Effector memory CD8-positive, alpha-beta T cell (primary cell): ENCODE measurements at regions not wholly inside any gene's neighbourhood (a gene's known extent, or its start where the extent isn't known, plus 50 kb on each side); places are given as distances from the start of the nearest gene placed in this dataset.

Experiments used
- ATAC-seq: fragments of 150-1000 bp; cut with Tn5 transposase; replicated peaks from 2 replicates; pipeline ENCODE4 v1.10.0; 2021; ENCODE audit warnings: mild to moderate bottlenecking, moderate library complexity
- DNase-seq, 3 experiments: peaks; one replicate each; pipeline ENCODE4 v3.0.0; 2021
- H3K27ac Mint-ChIP-seq, 2 donors: one replicate each; pipeline ENCODE4 v1.8.0; 2022; ENCODE audit warnings: mild to moderate bottlenecking in 2 of 2, mixed read lengths in 2 of 2, moderate library complexity in 2 of 2
- H3K27me3 Mint-ChIP-seq, 2 donors: one replicate each; pipeline ENCODE4 v1.8.0; 2022; ENCODE audit warnings: mixed read lengths in 2 of 2
- H3K36me3 Mint-ChIP-seq: one replicate; pipeline ENCODE4 v1.8.0; 2022; ENCODE audit warnings: mild to moderate bottlenecking, moderate library complexity, mixed read lengths; ENCODE audit not compliant: insufficient read depth
- H3K4me1 Mint-ChIP-seq, 2 donors: one replicate each; pipeline ENCODE4 v1.8.0; 2022; ENCODE audit warnings: low read depth in 2 of 2, mixed read lengths in 2 of 2
- H3K4me3 Mint-ChIP-seq, 2 donors: one replicate each; pipeline ENCODE4 v1.8.0; 2022; ENCODE audit warnings: mild to moderate bottlenecking in 2 of 2, mixed read lengths in 2 of 2, moderate library complexity in 2 of 2
- H3K9me3 Mint-ChIP-seq, 2 donors: one replicate each; pipeline ENCODE4 v1.8.0; 2022; ENCODE audit warnings: mixed read lengths in 2 of 2

GRCh38 chr17:77783991-77784820 is 174.3 kb upstream of the TNRC6C start:
- peak; percentile 78 to 82 (median 79) for DNase-seq
- ATAC-seq, result peak; percentile 91
- Mint-ChIP-seq H3K27me3 (no peaks in the 10 kb centered on the region), H3K4me1 (peaks cover 26 to 33% of the 10 kb centered on the region in 2 donors), H3K4me3 (peak overlapping the region; percentile 63 to 71), H3K27ac (peak overlapping the region; percentile 96), H3K36me3 (peaks cover 15% of the 10 kb centered on the region), H3K9me3 (no peaks in the 10 kb centered on the region)

GRCh38 chr17:77785312-77785905 is 173.1 kb upstream of the TNRC6C start:
- DNase-seq, result no peak
- Mint-ChIP-seq H3K36me3 (peaks cover 15% of the 10 kb centered on the region), H3K4me1 (peaks cover 26 to 36% of the 10 kb centered on the region in 2 donors), H3K4me3 (peak overlapping the region in 1 of 2 donors; percentile 36), H3K9me3 (no peaks in the 10 kb centered on the region), H3K27me3 (peaks cover 0 to 4% of the 10 kb centered on the region in 2 donors), H3K27ac (peak overlapping the region; percentile 96)
- ATAC-seq, result no peak

GRCh38 chr17:77786090-77786489 is 172.4 kb upstream of the TNRC6C start:
- Mint-ChIP-seq H3K27me3 (peaks cover 0 to 6% of the 10 kb centered on the region in 2 donors), H3K9me3 (no peaks in the 10 kb centered on the region)

GRCh38 chr17:77786740-77787505 is 171.6 kb upstream of the TNRC6C start:
- Mint-ChIP-seq H3K36me3 (peaks cover 15% of the 10 kb centered on the region), H3K9me3 (no peaks in the 10 kb centered on the region), H3K4me1 (peaks cover 26 to 36% of the 10 kb centered on the region in 2 donors), H3K27ac (peak overlapping the region; percentile 96), H3K4me3 (no peak overlapping the region), H3K27me3 (peaks cover 0 to 6% of the 10 kb centered on the region in 2 donors)
- ATAC-seq (no peak), DNase-seq (no peak)

More at GRCh38 chr17:77786090-77786489, 172.4 kb upstream of the TNRC6C start:
- peak overlapping the region; percentile 96 for H3K27ac Mint-ChIP-seq
- DNase-seq, result no peak
- no peak for ATAC-seq
- peaks cover 26 to 36% of the 10 kb centered on the region in 2 donors for H3K4me1 Mint-ChIP-seq
- no peak overlapping the region for H3K4me3 Mint-ChIP-seq
- peaks cover 15% of the 10 kb centered on the region for H3K36me3 Mint-ChIP-seq

- Mint-ChIP-seq H3K27me3 (peaks cover 0 to 25% of the 10 kb centered on the region in 2 donors), H3K27ac (peak overlapping the region in 1 of 2 donors; percentile 57), H3K4me1 (peaks cover 15 to 28% of the 10 kb centered on the region in 2 donors), H3K9me3 (no peaks in the 10 kb centered on the region), H3K36me3 (no peaks in the 10 kb centered on the region), H3K4me3 (no peak overlapping the region)
- no peak for ATAC-seq
- no peak for DNase-seq
Measured at GRCh38 chr17:77790143-77790829, 168.2 kb upstream of the TNRC6C start.

GRCh38 chr17:77792626-77793025 is 165.9 kb upstream of the TNRC6C start:
- ATAC-seq, result no peak
- Mint-ChIP-seq H3K27me3 (peaks cover 0 to 31% of the 10 kb centered on the region in 2 donors), H3K9me3 (no peaks in the 10 kb centered on the region), H3K36me3 (no peaks in the 10 kb centered on the region), H3K27ac (no peak overlapping the region), H3K4me3 (no peak overlapping the region), H3K4me1 (peaks cover 10 to 18% of the 10 kb centered on the region in 2 donors)
- no peak for DNase-seq

GRCh38 chr17:77793146-77793970 is 165.1 kb upstream of the TNRC6C start:
- Mint-ChIP-seq H3K9me3 (no peaks in the 10 kb centered on the region), H3K27ac (peak overlapping the region in 1 of 2 donors; percentile 29), H3K27me3 (peaks cover 0 to 34% of the 10 kb centered on the region in 2 donors), H3K4me3 (no peak overlapping the region), H3K4me1 (peaks cover 8 to 21% of the 10 kb centered on the region in 2 donors), H3K36me3 (no peaks in the 10 kb centered on the region)
- ATAC-seq, result no peak
- DNase-seq, result no peak

GRCh38 chr17:77793971-77794235 is 164.6 kb upstream of the TNRC6C start:
- ATAC-seq (no peak), DNase-seq (no peak)
- no peaks in the 10 kb centered on the region for H3K36me3 Mint-ChIP-seq
- no peaks in the 10 kb centered on the region for H3K9me3 Mint-ChIP-seq
- no peak overlapping the region for H3K4me3 Mint-ChIP-seq
- peaks cover 8 to 24% of the 10 kb centered on the region in 2 donors for H3K4me1 Mint-ChIP-seq
- peaks cover 0 to 40% of the 10 kb centered on the region in 2 donors for H3K27me3 Mint-ChIP-seq
- peak overlapping the region in 1 of 2 donors; percentile 29 for H3K27ac Mint-ChIP-seq

GRCh38 chr17:77794846-77795245 is 163.7 kb upstream of the TNRC6C start:
- ATAC-seq (no peak), DNase-seq (no peak)
- Mint-ChIP-seq H3K27me3 (peaks cover 0 to 41% of the 10 kb centered on the region in 2 donors), H3K9me3 (no peaks in the 10 kb centered on the region), H3K4me1 (peaks cover 8 to 20% of the 10 kb centered on the region in 2 donors), H3K4me3 (no peak overlapping the region), H3K36me3 (no peaks in the 10 kb centered on the region), H3K27ac (no peak overlapping the region)

GRCh38 chr17:77795685-77796084 is 162.8 kb upstream of the TNRC6C start:
- Mint-ChIP-seq H3K36me3 (no peaks in the 10 kb centered on the region), H3K4me3 (no peak overlapping the region), H3K4me1 (peaks cover 8 to 20% of the 10 kb centered on the region in 2 donors), H3K27me3 (peaks cover under 1 to 36% of the 10 kb centered on the region in 2 donors), H3K9me3 (no peaks in the 10 kb centered on the region), H3K27ac (no peak overlapping the region)
- no peak for ATAC-seq
- DNase-seq, result no peak

GRCh38 chr17:77796176-77796860 is 162.2 kb upstream of the TNRC6C start:
- no peak for ATAC-seq
- DNase-seq, result no peak
- no peak overlapping the region for H3K4me3 Mint-ChIP-seq
- H3K27me3 Mint-ChIP-seq, result peaks cover 5 to 42% of the 10 kb centered on the region in 2 donors
- peaks cover 8 to 20% of the 10 kb centered on the region in 2 donors for H3K4me1 Mint-ChIP-seq
- H3K9me3 Mint-ChIP-seq, result no peaks in the 10 kb centered on the region
- H3K36me3 Mint-ChIP-seq, result no peaks in the 10 kb centered on the region
- H3K27ac Mint-ChIP-seq, result no peak overlapping the region

- Mint-ChIP-seq H3K27me3 (peaks cover 5 to 54% of the 10 kb centered on the region in 2 donors), H3K4me1 (peaks cover 8 to 29% of the 10 kb centered on the region in 2 donors), H3K9me3 (no peaks in the 10 kb centered on the region), H3K27ac (no peak overlapping the region), H3K36me3 (no peaks in the 10 kb centered on the region), H3K4me3 (no peak overlapping the region)
- ATAC-seq (no peak), DNase-seq (no peak)
Measured at GRCh38 chr17:77798031-77798430, 160.5 kb upstream of the TNRC6C start.
